ENCODE measurements at regions not wholly inside any gene's neighbourhood (a gene's known extent, or its start where the extent isn't known, plus 50 kb on each side); places are given as distances from the start of the nearest gene placed in this dataset.

DNA sequence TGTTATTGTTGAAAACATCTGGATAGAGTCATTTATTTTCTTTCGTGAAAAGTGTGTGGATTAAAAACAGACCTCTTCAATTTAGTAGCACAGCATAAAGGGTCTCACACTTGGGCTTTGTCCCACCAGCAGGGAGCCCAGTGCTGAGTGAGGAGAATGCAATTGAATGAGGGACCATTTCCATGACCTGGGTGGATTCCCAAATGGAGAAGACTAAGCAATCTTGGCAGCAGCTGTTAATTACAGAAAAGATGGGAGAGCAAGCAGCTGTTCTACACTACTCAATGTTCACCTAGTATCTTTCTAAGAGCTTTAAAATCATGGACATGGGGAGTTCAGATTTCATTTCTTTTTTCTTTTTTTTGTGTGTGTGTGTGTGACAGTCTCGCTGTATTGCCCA lies 121.8 kb upstream of the FN1 start:
- Histone ChIP-seq H3K9me3 (no peaks in the 10 kb centered on the region), H3K4me3 (no peak overlapping the region), H3K27ac (no peak overlapping the region), H3K27me3 (no peaks in the 10 kb centered on the region), H3K4me1 (no peaks in the 10 kb centered on the region), H3K36me3 (no peaks in the 10 kb centered on the region)
- TF ChIP-seq POLR2A (IDR thresholded peaks at IDR 0.05): no peak
- TF ChIP-seq, protein P1, sequence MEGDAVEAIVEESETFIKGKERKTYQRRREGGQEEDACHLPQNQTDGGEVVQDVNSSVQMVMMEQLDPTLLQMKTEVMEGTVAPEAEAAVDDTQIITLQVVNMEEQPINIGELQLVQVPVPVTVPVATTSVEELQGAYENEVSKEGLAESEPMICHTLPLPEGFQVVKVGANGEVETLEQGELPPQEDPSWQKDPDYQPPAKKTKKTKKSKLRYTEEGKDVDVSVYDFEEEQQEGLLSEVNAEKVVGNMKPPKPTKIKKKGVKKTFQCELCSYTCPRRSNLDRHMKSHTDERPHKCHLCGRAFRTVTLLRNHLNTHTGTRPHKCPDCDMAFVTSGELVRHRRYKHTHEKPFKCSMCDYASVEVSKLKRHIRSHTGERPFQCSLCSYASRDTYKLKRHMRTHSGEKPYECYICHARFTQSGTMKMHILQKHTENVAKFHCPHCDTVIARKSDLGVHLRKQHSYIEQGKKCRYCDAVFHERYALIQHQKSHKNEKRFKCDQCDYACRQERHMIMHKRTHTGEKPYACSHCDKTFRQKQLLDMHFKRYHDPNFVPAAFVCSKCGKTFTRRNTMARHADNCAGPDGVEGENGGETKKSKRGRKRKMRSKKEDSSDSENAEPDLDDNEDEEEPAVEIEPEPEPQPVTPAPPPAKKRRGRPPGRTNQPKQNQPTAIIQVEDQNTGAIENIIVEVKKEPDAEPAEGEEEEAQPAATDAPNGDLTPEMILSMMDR (IDR thresholded peaks at IDR 0.05): no peak
- no peak for DNase-seq

DNA sequence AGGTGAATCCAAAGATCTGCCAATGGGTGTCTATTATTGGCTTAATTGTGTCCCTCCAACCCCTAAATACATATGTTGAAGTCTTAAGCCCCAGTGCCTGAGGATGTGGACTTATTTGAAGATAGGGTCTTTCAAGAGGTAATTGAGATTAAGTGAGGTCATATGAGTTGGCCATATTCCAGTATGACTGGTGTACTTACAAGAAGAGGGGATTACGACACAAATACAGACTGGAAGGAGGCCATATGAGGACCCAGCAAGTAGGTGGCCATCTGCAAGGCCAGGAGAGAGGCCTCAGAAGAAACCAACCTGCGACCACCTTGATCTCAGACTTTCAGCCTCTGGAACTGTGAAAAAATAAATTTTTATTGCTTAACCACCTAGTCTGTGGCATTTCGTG lies 121.1 kb upstream of the FN1 start:
- H3K27me3 ChIP-seq: no peaks in the 10 kb centered on the region
- no peaks in the 10 kb centered on the region for H3K4me1 ChIP-seq
- H3K9me3 ChIP-seq: no peaks in the 10 kb centered on the region
- H3K27ac ChIP-seq: no peak overlapping the region
- H3K4me3 ChIP-seq: no peak overlapping the region
- H3K36me3 ChIP-seq: no peaks in the 10 kb centered on the region
- no peak for DNase-seq
- no peak for TF ChIP-seq POLR2A (IDR thresholded peaks at IDR 0.05)

DNA sequence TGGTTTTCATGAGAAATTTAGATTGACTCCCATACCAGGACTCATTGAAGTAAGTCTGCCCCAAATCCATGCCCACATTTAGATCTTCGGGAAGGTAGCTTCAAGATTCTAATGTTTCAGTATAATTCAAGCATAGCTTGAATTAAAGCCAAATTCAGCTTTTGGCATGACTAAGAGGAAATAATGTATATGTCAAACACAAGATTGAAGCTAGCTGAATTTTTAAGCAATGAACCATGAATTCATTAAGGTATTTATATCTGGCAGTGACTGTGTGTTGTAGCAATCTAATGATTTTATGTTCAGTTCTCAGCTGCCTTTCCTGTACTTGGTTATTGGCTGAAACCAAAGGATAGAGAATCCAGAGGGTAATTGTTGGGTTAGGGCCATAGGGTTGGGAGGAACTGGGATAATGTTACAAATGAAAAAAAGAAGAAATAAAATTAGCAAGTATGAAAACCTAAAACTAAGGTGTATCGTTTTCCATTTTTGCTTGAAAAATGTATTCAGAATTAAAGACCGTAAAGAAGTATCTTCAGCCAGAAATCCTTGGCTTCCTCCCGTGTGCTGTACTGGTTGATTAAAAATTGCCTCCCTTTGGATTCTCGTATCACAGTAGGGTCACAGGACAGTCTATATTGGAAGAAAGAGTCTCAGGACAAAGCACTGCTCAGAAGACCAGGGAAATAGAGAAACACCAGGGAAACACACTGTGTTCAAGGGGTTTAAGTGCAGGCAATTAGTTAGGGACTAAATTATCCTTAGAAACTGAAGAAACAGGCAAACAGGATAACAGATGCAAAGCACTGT lies 119.0 kb upstream of the FN1 start:
- no peak for DNase-seq

DNA sequence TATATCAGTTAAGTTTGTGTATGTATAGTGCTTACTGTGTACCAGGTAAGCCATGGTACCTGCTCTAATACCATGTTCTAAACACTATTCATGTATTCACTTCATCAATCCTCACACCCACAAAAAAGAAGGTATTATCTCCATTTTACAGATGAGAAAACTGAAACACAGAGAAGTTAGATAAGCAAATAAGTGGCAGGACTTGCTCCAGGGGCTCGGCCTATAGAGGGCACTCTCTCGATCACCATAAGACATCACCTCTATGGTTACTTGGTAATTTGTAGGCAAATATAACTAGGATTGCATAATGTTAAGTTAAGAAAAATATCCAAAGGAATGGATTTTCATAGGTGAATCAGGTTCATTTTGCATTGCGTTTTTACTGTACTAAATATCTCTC lies 118.1 kb upstream of the FN1 start:
- TF ChIP-seq, protein P1 (IDR thresholded peaks at IDR 0.05): no peak
- no peak for TF ChIP-seq POLR2A (IDR thresholded peaks at IDR 0.05)
- Histone ChIP-seq H3K4me3 (no peak overlapping the region), H3K36me3 (no peaks in the 10 kb centered on the region), H3K27ac (no peak overlapping the region), H3K27me3 (no peaks in the 10 kb centered on the region), H3K9me3 (no peaks in the 10 kb centered on the region), H3K4me1 (no peaks in the 10 kb centered on the region)
- DNase-seq: no peak

More for the DNA sequence above, 119.0 kb upstream of the FN1 start:
- H3K27ac ChIP-seq: no peak overlapping the region
- H3K9me3 ChIP-seq: no peaks in the 10 kb centered on the region
- no peak for TF ChIP-seq POLR2A (IDR thresholded peaks at IDR 0.05)
- TF ChIP-seq, protein P1 (IDR thresholded peaks at IDR 0.05): no peak
- H3K36me3 ChIP-seq: no peaks in the 10 kb centered on the region
- no peaks in the 10 kb centered on the region for H3K27me3 ChIP-seq
- no peak overlapping the region for H3K4me3 ChIP-seq
- no peaks in the 10 kb centered on the region for H3K4me1 ChIP-seq

DNA sequence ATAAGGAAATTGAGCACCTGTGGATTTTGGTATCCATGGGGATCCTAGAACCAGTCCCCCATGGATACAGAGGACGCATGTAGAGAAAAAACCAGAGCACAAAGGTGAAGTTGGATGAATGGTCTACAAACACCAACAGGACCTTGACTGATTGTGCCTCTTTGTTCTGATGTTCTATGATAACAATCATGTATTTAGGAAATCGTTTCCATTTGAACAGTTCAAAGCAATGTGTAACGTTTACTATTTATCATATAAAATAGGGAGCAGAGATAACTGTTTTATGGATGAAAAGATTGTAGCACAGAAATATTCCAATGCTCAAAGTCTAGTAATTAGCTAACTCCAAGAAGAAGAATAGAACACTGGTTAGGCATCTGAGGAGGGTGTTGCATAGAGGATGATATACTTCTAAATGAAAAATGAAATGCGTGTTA lies 116.3 kb upstream of the FN1 start:
- DNase-seq: no peak
- Histone ChIP-seq H3K4me1 (no peaks in the 10 kb centered on the region), H3K4me3 (no peak overlapping the region), H3K36me3 (no peaks in the 10 kb centered on the region), H3K9me3 (no peaks in the 10 kb centered on the region), H3K27ac (no peak overlapping the region), H3K27me3 (no peaks in the 10 kb centered on the region)
- TF ChIP-seq, protein P1 (IDR thresholded peaks at IDR 0.05): no peak
- TF ChIP-seq POLR2A (IDR thresholded peaks at IDR 0.05): no peak

DNA sequence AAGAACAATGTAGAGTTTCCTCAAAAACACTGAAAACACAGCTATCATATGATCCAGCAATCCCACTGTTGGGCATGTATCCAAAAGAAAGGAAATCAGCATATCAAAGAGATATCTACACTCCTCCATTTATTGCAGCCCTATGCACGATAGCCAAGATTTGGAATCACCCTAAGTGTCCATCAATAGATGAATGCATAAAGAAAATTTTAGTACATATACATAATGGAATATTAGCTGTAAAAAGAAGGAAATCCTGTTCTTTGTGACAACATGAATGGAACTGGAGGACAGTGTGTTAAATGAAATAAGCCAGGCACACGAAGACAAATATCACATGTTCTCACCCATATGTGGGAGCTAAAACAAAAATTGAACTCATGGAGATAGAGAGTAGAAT lies 114.5 kb upstream of the FN1 start:
- Histone ChIP-seq H3K36me3 (no peaks in the 10 kb centered on the region), H3K27me3 (no peaks in the 10 kb centered on the region), H3K9me3 (no peaks in the 10 kb centered on the region), H3K27ac (no peak overlapping the region), H3K4me3 (no peak overlapping the region), H3K4me1 (no peaks in the 10 kb centered on the region)
- DNase-seq: no peak
- TF ChIP-seq POLR2A (IDR thresholded peaks at IDR 0.05): no peak
- TF ChIP-seq, protein P1 (IDR thresholded peaks at IDR 0.05): no peak
